Karpas-422 (cell line): ENCODE measurements at regions not wholly inside any gene's neighbourhood (a gene's known extent, or its start where the extent isn't known, plus 50 kb on each side); places are given as distances from the start of the nearest gene placed in this dataset.

Source experiments
- DNase-seq: peaks from one replicate; pipeline ENCODE4 v3.0.0-alpha.2; 2015
- H2AFZ ChIP-seq: fragments of 200-600 bp; sonication (generic); 2 replicates; pipeline ENCODE4 v1.6.1; 2014; ENCODE audit warnings: antibody characterized with exemption, low read length, mixed read lengths
- H3K27ac ChIP-seq: fragments of 200-600 bp; sonication (generic); 2 replicates; pipeline ENCODE4 v1.5.1; 2014; ENCODE audit warnings: mild to moderate bottlenecking, low read length, moderate library complexity
- H3K27me3 ChIP-seq: fragments of 200-600 bp; sonication (generic); 2 replicates; pipeline ENCODE4 v1.6.1; 2014; ENCODE audit warnings: low read length, mixed read lengths
- H3K36me3 ChIP-seq: fragments of 200-600 bp; sonication (generic); 2 replicates; pipeline ENCODE4 v1.6.1; 2014; ENCODE audit warnings: low read length, mixed read lengths; ENCODE audit not compliant: insufficient read depth
- H3K4me1 ChIP-seq: fragments of 200-600 bp; sonication (generic); 2 replicates; pipeline ENCODE4 v1.6.1; 2014; ENCODE audit warnings: mild to moderate bottlenecking, low read length, mixed read lengths
- H3K4me2 ChIP-seq: fragments of 200-600 bp; sonication (generic); 2 replicates; pipeline ENCODE4 v1.6.1; 2014; ENCODE audit warnings: low read length, low read depth, mild to moderate bottlenecking; ENCODE audit not compliant: poor library complexity, severe bottlenecking
- H3K4me3 ChIP-seq: fragments of 200-600 bp; sonication (generic); 2 replicates; pipeline ENCODE4 v1.5.1; 2014; ENCODE audit warnings: mild to moderate bottlenecking, antibody characterized with exemption, low read length, mixed read lengths
- H3K79me2 ChIP-seq: fragments of 200-600 bp; sonication (generic); 2 replicates; pipeline ENCODE4 v1.6.1; 2014; ENCODE audit warnings: mild to moderate bottlenecking, low read length, mixed read lengths
- H3K9ac ChIP-seq: fragments of 200-600 bp; sonication (generic); 2 replicates; pipeline ENCODE4 v1.6.0; 2014; ENCODE audit warnings: low read length
- H3K9me2 ChIP-seq: fragments of 200-600 bp; sonication (generic), shearing (Covaris generic); replicated peaks from 2 replicates; pipeline ENCODE4 v1.6.0; 2014; ENCODE audit warnings: mild to moderate bottlenecking, low read length, moderate library complexity; ENCODE audit not compliant: insufficient read depth
- H3K9me3 ChIP-seq: fragments of 300-700, 200-600 bp; sonication (generic); 2 replicates; pipeline ENCODE4 v1.6.1; 2014; ENCODE audit warnings: low read length, mixed read lengths
- H4K20me1 ChIP-seq: fragments of 200-600 bp; sonication (generic); 2 replicates; pipeline ENCODE4 v1.6.1; 2014; ENCODE audit warnings: mild to moderate bottlenecking, antibody characterized with exemption, low read length, low read depth; ENCODE audit not compliant: insufficient read depth

DNA sequence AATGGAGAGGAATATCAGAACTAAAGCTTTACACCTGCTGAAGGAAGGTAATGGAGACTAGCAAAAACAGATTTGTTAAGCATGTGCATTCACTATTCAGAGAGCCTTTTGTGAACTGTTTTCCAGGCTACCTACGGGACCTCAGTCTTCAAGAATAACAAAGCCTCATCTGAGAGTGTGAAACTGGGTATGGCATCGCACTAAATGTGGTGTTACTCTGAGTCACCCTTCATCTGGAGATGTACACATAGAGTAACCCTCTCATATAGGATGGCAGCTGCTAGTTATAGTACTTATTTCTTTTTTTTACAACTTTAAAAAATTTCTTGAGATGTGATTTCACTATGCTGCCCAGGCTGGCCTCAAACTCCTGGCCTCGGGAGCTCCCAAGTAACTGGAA lies 306.8 kb downstream of the ZNF608 start:
- Histone ChIP-seq H3K4me1 (0 out of 2 replicates have a peak, but pooled peaks cover 3% of the 10 kb centered on the region), H3K4me2 (no peak overlapping the region), H3K36me3 (no peaks in the 10 kb centered on the region), H3K4me3 (no peak overlapping the region), H3K27ac (no peak overlapping the region), H3K9me2 (no peaks in the 10 kb centered on the region), H3K27me3 (no peaks in the 10 kb centered on the region), H3K9ac (no peak overlapping the region), H3K9me3 (no peaks in the 10 kb centered on the region), H3K79me2 (no peaks in the 10 kb centered on the region), H2AFZ (no peak overlapping the region), H4K20me1 (no peaks in the 10 kb centered on the region)
- DNase-seq, result no peak

DNA sequence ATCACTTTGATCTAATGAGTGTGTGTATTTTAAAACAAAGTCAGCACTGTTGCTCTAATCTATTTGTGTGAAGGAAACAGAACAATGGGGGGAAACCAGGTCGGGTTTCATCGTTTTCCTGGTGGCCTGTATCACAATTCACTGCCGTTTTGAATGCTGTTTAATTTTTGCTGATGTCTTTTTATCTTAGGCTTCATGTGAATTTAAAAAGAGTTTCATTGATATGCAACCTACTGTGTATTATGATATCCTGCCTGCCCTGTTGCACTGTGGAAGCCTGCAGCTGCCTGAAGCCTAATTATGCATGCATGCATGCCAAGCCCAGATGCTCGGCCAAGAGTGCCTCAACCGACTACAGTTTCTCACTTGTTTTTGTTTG lies 307.5 kb downstream of the ZNF608 start:
- H3K79me2 ChIP-seq, result no peaks in the 10 kb centered on the region
- no peak overlapping the region for H3K9ac ChIP-seq
- no peak overlapping the region for H3K4me3 ChIP-seq
- H3K4me1 ChIP-seq, result 0 out of 2 replicates have a peak, but pooled peaks cover 3% of the 10 kb centered on the region
- H3K4me2 ChIP-seq, result no peak overlapping the region
- H3K27me3 ChIP-seq, result no peaks in the 10 kb centered on the region
- no peaks in the 10 kb centered on the region for H3K9me3 ChIP-seq
- DNase-seq, result no peak
- no peaks in the 10 kb centered on the region for H3K36me3 ChIP-seq
- H2AFZ ChIP-seq, result no peak overlapping the region
- no peak overlapping the region for H3K27ac ChIP-seq
- H4K20me1 ChIP-seq, result no peaks in the 10 kb centered on the region
- no peaks in the 10 kb centered on the region for H3K9me2 ChIP-seq

DNA sequence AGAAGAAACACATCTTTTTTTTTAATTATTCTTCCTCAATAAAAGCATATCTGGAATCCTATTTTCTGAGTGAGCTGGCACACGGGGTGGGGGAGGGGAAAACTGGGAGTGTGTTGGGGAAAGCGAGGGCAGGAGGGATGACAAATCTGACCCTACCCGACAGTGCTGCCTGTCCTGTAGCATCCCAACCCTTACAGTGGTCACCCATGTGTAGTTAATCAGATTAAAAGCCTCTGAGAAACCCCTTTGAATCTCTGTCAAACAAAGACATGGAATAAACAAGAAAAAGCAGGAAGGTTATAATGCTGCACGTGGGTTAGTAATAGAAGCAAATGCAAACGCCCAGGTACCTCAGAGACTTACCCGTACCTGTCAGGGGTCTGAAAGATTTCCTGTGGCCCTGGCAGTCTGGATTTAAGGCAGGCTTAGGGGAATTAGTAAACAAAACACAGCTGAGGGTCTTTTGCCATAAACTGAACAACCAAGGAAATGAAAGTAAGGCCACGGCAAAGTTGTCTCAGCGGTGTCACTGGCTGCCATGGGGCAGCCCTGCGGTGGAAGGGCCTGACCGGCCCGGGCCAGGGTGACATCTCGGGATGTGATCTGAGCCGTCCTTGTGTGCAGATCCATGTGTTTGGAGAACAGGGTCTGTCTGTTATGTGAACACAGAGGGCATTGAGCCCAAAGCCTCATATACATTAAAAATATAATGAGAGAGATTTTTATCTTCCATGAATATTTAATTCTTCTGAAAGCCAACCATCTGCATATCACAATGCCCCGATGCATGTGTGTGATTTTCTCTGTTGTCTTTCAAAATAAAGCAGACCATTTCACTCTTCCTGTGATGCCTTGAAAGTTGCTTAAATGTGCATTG lies 308.2 kb downstream of the ZNF608 start:
- no peaks in the 10 kb centered on the region for H3K79me2 ChIP-seq
- H4K20me1 ChIP-seq, result no peaks in the 10 kb centered on the region
- H2AFZ ChIP-seq, result no peak overlapping the region
- 0 out of 2 replicates have a peak, but pooled peaks cover 3% of the 10 kb centered on the region for H3K4me1 ChIP-seq
- H3K27ac ChIP-seq, result no peak overlapping the region
- H3K9me3 ChIP-seq, result no peaks in the 10 kb centered on the region
- H3K4me3 ChIP-seq, result no peak overlapping the region
- no peaks in the 10 kb centered on the region for H3K36me3 ChIP-seq
- H3K9ac ChIP-seq, result no peak overlapping the region
- no peaks in the 10 kb centered on the region for H3K9me2 ChIP-seq
- no peak overlapping the region for H3K4me2 ChIP-seq
- DNase-seq, result no peak
- no peaks in the 10 kb centered on the region for H3K27me3 ChIP-seq

DNA sequence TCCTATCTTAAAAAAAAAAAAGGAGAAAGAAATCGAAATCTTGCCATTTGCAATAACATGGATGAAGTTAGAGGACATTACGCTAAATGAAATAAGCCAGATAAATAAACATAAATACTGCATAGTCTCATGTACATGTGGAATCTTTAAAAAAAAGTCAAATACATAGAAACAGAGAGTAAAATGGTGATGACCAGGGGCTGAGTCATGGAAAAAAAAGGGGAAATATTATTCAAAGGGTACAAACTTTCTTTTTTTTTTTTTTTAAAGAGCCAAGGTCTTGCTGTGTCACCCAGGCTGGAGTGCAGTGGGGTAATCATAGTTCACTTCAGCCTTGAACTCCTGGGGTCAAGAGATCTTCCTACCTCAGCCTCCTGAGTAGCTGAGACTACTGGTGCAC lies 310.1 kb downstream of the ZNF608 start:
- Histone ChIP-seq H3K9me2 (no peaks in the 10 kb centered on the region), H3K4me3 (no peak overlapping the region), H3K9ac (no peak overlapping the region), H3K9me3 (no peaks in the 10 kb centered on the region), H3K27ac (no peak overlapping the region), H3K4me1 (0 out of 2 replicates have a peak, but pooled peaks cover 3% of the 10 kb centered on the region), H3K27me3 (no peaks in the 10 kb centered on the region), H4K20me1 (no peaks in the 10 kb centered on the region), H2AFZ (no peak overlapping the region), H3K4me2 (no peak overlapping the region), H3K36me3 (no peaks in the 10 kb centered on the region), H3K79me2 (no peaks in the 10 kb centered on the region)
- no peak for DNase-seq

DNA sequence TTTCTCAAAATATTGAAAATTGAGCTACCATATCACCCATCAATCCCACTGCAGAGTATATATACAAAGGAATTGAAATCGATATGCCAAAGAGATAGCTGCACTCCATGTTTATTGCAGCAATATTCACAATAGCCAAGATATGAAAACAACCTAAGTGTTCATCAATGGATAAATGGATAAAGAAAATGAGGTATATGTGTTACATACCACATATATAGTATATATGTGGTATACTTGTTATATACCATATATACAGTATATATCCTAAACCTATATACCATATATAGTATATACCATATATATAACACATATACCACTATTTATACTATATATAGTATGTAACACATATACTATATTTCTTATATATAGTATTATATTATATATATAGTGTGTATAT lies 313.3 kb downstream of the ZNF608 start:
- H3K4me1 ChIP-seq, result no peaks in the 10 kb centered on the region
- H3K9ac ChIP-seq, result no peak overlapping the region
- H3K4me3 ChIP-seq, result no peak overlapping the region
- no peaks in the 10 kb centered on the region for H4K20me1 ChIP-seq
- H3K9me2 ChIP-seq, result no peaks in the 10 kb centered on the region
- no peak overlapping the region for H3K4me2 ChIP-seq
- H3K9me3 ChIP-seq, result no peaks in the 10 kb centered on the region
- no peak overlapping the region for H2AFZ ChIP-seq
- no peak overlapping the region for H3K27ac ChIP-seq
- no peaks in the 10 kb centered on the region for H3K79me2 ChIP-seq
- H3K27me3 ChIP-seq, result no peaks in the 10 kb centered on the region
- no peak for DNase-seq
- no peaks in the 10 kb centered on the region for H3K36me3 ChIP-seq

DNA sequence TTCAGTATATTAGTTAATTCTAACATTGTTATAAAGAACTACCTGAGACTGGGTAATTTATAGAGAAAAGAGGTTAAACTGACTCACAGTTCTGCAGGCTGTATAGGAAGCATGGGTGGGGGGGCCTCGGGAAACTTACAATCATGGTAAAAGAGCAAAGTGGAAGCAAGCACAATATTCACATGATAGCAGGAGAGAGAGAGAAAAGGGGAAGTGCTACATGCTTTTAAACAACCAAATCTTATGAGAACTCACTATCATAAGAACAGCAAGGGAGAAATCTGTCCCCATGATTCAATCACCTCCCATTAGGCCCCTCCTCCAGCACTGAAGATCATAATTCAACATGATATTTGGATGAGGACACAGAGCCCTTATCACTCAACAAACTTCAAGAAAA lies 324.9 kb downstream of the ZNF608 start:
- H3K27me3 ChIP-seq, result no peaks in the 10 kb centered on the region

DNA sequence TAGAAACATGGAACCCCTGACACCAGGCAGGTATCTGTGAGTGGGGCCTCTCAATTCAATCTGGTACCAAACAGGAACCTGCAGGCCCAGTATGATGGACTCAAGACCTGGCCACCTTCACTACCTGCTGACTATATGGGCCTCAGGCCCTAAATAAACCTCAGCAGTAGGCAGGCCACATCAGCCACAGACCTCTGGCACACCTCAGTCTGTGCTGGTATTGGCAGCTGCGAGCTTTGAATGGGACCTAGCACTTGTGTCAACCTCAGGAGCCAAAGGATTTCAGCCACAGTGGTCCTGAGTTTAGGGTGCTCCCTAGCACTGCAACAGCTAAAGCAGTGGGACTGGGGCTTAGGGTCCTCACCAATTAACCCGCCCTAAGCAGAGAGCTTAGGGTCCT lies 325.5 kb downstream of the ZNF608 start:
- Histone ChIP-seq H3K4me1 (peaks cover 10% of the 10 kb centered on the region), H3K4me3 (no peak overlapping the region), H3K9me2 (no peaks in the 10 kb centered on the region), H3K27ac (no peak overlapping the region), H3K36me3 (no peaks in the 10 kb centered on the region), H3K9ac (no peak overlapping the region), H3K4me2 (no peak overlapping the region), H3K27me3 (no peaks in the 10 kb centered on the region), H3K79me2 (no peaks in the 10 kb centered on the region), H4K20me1 (no peaks in the 10 kb centered on the region), H2AFZ (no peak overlapping the region), H3K9me3 (no peaks in the 10 kb centered on the region)
- DNase-seq, result no peak

More for the DNA sequence above, 324.9 kb downstream of the ZNF608 start:
- H2AFZ ChIP-seq, result no peak overlapping the region
- no peaks in the 10 kb centered on the region for H3K79me2 ChIP-seq
- no peaks in the 10 kb centered on the region for H3K36me3 ChIP-seq
- no peak overlapping the region for H3K27ac ChIP-seq
- peaks cover 10% of the 10 kb centered on the region for H3K4me1 ChIP-seq
- no peak overlapping the region for H3K9ac ChIP-seq
- no peak overlapping the region for H3K4me2 ChIP-seq
- H4K20me1 ChIP-seq, result no peaks in the 10 kb centered on the region
- H3K9me2 ChIP-seq, result no peaks in the 10 kb centered on the region
- peak; percentile 48 for DNase-seq
- H3K4me3 ChIP-seq, result no peak overlapping the region
- H3K9me3 ChIP-seq, result no peaks in the 10 kb centered on the region

DNA sequence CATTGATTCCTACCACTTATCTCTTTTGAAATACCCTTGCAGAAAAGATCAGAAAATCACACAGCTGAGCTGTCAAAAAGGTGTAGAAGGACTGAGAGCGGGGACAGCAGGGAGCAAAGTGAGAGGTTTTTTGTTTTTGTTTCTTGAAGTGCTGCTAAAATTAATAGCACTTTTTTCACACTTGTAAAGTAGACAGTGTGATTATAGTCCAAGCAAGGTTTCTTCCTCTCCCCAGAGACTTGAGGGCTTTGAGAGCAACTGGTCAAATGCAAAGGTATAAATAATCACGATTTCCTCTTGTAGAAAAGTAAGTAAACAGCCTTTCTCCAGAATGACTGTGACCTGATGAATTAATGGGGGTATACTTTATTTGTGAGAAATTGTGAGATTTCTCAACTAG lies 326.9 kb downstream of the ZNF608 start:
- no peaks in the 10 kb centered on the region for H3K27me3 ChIP-seq
- no peaks in the 10 kb centered on the region for H3K79me2 ChIP-seq
- no peak overlapping the region for H3K4me2 ChIP-seq
- no peak overlapping the region for H3K27ac ChIP-seq
- no peak overlapping the region for H3K9ac ChIP-seq
- no peaks in the 10 kb centered on the region for H3K9me3 ChIP-seq
- H3K4me3 ChIP-seq, result no peak overlapping the region
- peaks cover 10% of the 10 kb centered on the region for H3K4me1 ChIP-seq
- H3K36me3 ChIP-seq, result no peaks in the 10 kb centered on the region
- no peak for DNase-seq
- no peaks in the 10 kb centered on the region for H3K9me2 ChIP-seq
- H2AFZ ChIP-seq, result no peak overlapping the region
- no peaks in the 10 kb centered on the region for H4K20me1 ChIP-seq
